Activated T-cell treated with anti-CD3 and anti-CD28 coated beads for 1 hour (primary cell): ENCODE measurements at regions not wholly inside any gene's neighbourhood (a gene's known extent, or its start where the extent isn't known, plus 50 kb on each side); places are given as distances from the start of the nearest gene placed in this dataset.
"Not testable (repeated sequence)": the region's sequence is repeated elsewhere in the genome, so short reads cannot be mapped to it uniquely, and the experiment has no call there.

ENCODE experiments used
- DNase-seq: peaks from one replicate; pipeline ENCODE4 v3.0.0-alpha.2; 2020; ENCODE audit warnings: low read depth

DNA sequence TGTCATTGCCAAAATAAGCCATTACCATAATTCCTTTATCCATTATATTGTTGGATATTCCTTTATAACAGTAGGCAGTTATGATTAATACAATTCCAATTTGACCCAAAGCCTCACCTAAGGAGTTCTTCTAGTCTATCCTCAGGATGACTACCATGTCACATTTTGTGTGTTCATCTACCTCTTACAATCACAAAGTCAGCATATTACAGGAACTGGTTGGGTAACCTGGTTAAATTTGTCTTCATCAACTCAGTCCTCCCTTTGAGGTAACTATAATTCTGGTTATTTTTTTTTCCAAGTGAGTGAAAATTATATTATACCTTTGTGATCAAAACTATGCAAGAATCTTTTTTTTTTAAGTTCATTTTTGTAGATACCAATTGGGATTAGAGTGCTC is 540.5 kb downstream of the BTBD3 start:
- no peak for DNase-seq

- DNase-seq: no peak
These were observed 544.7 kb upstream of the SPTLC3 start for GRCh38 chr20:12464036-12464435.

DNA sequence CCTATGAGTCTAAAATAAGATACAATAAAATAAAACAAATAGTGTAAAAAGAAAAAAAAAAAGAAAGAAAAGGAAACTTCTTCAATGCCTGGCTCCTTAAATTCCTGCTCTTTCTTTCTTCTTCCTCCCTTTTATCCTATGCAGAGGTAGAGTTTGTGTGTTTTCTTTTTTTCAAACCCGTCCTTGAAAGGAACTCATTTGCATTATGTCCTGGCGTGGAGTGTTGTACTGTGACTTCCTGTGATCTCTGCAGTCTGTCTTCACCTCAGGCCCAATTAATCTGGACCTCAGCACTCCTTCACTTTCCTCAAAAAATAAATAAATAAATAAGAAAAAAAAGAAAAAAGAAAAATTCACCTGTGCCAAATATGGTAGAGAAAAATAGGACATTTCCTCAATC is 541.9 kb upstream of the SPTLC3 start:
- DNase-seq: no peak

DNA sequence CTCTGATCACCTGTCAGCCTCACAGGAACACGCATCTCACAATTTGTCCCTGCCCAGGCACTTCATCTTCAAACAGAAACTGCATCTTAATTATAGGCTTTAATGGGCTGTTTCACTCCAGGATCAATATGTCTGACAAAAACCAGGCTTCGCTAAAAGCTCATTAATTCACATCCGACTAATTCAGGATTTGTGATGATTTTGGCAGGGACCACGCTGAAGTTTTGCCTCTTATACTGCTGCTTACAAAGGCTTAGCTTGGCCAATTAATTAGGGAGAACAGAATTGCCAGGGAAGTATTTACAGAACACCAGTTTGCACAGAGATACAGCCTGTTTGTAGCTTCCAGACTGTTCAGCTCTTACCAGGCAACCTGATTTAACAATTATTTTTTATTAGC is 541.0 kb upstream of the SPTLC3 start:
- no peak for DNase-seq

GRCh38 chr20:12482661-12483060 is 526.1 kb upstream of the SPTLC3 start:
- DNase-seq: no peak

GRCh38 chr20:12502443-12502842 is 506.3 kb upstream of the SPTLC3 start:
- no peak for DNase-seq

- no peak for DNase-seq
These were observed 504.0 kb upstream of the SPTLC3 start for GRCh38 chr20:12504779-12505178.

- DNase-seq: no peak
These were observed 497.3 kb upstream of the SPTLC3 start for GRCh38 chr20:12511499-12511898.

DNA sequence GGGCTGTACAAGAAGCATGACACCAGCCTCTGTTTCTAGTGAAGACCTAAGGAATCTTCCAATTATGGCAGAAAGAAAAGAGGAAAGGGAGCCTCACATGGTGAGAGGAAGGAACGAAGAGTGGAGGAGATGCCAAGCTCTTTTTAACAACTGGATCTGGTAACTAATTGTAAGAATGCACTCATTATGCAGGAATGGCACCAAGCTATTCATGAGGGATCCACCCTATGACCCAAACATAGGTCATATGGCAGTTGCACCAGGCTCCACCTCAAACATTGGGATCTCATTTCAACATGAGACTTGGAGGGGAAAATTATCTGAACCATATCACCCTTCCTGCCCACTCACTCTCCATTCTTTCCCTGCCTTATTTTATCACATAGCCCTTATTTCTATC is 496.0 kb upstream of the SPTLC3 start:
- DNase-seq: no peak

DNA sequence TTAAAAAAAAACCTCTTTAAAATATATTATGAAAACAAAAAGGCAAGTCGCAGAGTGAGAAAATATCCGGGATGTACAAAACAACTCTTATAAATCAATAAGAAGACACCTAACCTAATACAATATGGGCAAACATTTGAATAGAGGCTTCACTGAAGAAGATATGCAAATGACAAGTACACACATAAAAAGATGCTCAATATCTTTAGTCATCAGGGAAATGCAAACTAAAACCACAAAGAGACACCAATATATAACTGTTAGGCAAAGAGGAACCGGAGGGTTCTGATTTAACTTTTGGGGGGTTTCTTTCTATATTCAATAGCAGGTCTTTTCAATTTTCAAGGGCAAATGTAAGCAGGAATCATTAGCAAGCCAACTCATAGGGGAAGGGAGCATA is 480.7 kb upstream of the SPTLC3 start:
- DNase-seq: no peak

GRCh38 chr20:12528591-12529041 is 480.2 kb upstream of the SPTLC3 start:
- no peak for DNase-seq

DNA sequence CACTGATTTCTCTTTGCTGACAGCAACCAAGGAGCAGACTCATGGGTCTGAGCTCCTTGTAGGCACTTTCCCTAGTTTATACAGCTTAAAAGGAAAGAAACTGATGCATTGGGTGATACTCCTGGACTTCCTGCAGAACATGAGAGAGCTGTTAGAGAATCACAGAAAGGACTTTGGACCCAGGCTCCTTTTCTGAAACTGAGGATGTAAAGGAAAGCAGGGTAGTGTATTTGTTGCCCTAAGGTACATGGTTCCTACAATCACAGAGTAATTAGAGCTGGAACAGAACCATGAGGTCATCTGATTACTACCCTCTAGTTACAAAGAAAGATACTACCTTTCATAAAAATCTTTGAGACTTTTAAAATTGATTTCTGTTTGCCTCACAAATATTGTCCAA is 477.1 kb upstream of the SPTLC3 start:
- no peak for DNase-seq

DNA sequence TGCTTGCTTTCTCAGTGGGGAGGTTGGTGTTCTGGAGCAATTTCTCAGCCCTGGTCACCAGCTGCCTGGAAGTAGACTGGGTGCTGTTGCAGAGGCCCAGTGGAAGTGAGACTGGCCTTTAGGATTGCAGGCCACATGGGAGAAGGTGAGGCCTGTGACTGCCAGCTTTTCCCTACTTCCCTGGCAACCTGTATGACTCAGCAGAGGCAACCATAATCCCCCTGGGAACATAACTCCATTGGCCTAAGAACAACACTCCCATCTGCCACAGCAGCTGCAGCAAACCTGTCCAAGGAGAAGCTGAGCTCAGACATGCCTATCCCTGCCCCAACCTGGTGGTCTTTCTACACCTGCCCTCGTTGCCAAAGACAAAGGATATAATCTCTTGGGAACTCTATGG is 473.5 kb upstream of the SPTLC3 start:
- DNase-seq: no peak

DNA sequence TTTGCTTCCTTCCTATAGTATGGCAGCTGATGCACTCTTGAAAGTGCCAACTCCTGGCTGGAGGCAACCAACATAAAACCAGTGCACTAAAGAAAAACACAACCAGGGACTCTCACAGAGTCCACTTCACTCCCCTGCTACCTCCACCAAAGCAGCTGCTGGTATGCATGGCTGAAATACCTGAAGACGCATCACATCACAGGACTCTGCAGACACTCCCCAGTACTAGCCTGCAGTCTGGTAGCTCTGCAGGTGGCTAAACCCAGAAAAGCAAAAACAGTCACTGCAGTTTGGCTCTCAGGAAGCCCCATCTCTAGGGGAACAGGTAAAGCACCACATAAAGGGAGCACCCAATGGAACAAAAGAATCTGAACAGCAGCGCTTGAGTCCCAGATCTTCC is 473.0 kb upstream of the SPTLC3 start:
- no peak for DNase-seq

DNA sequence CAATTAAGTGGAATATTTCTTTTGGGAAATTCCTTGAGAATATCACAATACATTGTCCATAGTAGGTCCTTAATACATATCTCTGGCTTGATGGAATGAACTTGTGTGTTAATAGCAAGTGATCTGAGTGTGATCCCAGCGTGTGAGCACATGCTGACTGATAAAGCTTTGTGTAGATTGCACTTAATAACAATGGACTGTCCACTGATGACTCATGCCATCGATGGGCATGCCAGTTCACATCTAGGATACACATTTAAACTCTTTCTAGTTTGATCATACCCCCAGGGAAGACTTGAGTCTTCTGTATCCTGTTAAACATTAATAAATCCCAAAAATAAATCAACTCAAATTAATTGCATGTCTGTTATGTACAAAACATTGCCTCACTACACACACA is 454.3 kb upstream of the SPTLC3 start:
- DNase-seq: no peak

DNA sequence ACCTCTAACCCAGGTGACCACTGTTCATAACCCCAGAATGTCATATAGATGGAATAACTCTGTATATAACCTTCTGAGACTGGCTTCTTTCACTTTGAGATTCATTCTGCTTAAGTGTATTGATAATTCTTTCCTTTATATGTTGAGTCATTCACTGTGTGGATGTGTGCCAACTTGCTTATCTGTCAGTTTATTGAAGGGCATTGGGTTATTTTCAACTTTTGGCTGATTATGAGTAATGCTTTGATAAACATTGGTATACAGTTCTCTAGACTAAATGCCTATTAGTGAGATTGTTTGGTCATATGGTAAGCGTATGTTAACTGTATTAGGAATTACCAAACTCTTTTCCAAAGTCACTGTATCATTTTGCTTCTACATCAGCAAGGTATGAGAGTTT is 453.4 kb upstream of the SPTLC3 start:
- no peak for DNase-seq

DNA sequence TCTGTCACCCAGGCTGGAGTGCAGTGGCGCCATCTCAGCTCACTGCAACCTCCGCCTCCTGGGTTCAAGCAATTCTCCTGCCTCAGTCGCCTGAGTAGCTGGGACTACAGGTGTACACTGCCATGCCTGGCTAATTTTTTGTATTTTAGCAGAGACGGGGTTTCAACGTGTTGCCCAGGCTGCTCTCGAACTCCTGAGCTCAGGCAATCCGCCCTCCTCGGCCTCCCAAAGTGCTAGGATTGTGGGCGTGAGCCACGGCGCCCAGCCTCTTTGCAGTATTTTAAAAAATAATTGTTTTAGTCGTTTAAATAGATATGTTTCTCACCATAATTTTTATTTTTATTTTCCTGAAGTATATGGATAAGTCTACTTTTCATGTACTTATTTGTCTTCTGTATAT is 452.9 kb upstream of the SPTLC3 start:
- not testable (repeated sequence) for DNase-seq

DNA sequence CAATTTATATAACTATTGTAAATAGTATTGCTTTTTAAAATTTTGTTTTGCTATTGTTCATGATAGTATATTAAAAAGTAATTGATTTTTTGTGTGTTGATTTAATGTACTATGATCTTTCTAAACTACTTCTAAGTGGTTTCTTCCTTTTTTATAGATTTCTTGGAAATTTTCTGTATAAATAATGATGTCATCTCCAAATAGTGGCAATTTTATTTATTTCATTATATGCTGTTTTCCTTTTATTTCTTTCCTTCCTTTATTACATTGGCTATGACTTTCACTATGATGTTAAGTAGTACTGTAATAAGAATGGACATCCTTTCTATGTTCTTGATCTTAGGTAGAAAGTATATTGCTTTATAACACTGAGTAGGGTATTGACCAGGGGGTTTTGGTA is 451.5 kb upstream of the SPTLC3 start:
- no peak for DNase-seq

- DNase-seq: no peak
These were observed 443.8 kb upstream of the SPTLC3 start for GRCh38 chr20:12564979-12565378.

DNA sequence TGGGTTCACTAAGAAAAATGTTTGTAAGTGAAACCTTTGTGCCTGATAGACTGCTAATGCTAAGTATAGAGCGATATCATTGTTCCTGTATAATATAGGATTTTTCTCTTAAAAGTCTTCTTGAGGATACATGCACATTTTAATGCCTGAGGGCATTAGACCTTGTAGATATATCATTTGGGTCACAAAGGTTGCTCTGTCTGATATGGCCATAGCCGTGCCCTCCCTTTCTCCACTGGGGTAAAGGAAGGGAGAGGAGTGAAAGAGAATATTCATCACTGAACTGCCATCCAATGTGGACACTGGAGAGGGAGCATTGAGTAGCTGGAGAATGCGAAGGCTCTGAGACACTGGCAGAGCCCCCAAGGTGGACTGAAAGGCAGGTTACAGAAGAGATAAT is 442.2 kb upstream of the SPTLC3 start:
- DNase-seq: no peak

- DNase-seq: no peak
These were observed 438.4 kb upstream of the SPTLC3 start for GRCh38 chr20:12570371-12570770.

DNA sequence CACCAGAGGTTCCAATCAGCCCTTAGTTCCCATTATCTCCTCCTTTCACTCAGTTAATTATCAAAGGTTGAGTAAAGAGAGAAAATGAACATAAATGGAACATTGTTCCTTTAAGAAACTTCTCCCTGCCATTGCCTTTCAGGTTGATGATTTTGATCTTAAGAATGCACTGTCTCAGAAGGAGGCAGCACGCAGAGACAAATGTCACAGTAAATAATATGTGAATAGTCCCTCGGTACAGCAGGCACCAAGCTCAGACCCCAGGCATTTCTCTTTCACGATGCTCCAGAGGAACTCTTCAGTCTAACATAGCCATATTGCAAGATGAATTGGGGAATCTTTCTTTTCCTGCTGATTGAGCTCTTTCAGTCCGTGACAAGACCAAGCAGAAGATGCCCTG is 435.3 kb upstream of the SPTLC3 start:
- no peak for DNase-seq

GRCh38 chr20:12575352-12576095 is 433.2 kb upstream of the SPTLC3 start:
- no peak for DNase-seq

- DNase-seq: no peak
These were observed 431.6 kb upstream of the SPTLC3 start for GRCh38 chr20:12577213-12577612.
